SK-N-SH (cell line): ENCODE measurements at regions not wholly inside any gene's neighbourhood (a gene's known extent, or its start where the extent isn't known, plus 50 kb on each side); places are given as distances from the start of the nearest gene placed in this dataset.
"Not testable (repeated sequence)": the region's sequence is repeated elsewhere in the genome, so short reads cannot be mapped to it uniquely, and the experiment has no call there.

Source experiments
- CTCF ChIA-PET: fragments of 300-600, 350-600 bp; formaldehyde crosslinking; extraction: SDS; loops from one replicate; lab custom pipeline; 2021; lab: Yijun Ruan, JAX
- POLR2A ChIA-PET: fragments of 350-600 bp; sonication (Branson Sonifier 250); formaldehyde crosslinking; extraction: SDS; loops from one replicate; lab custom pipeline; 2020; ENCODE audit warnings: antibody characterized with exemption, inconsistent platforms; lab: Yijun Ruan, JAX
- DNase-seq: peaks from one replicate; pipeline ENCODE4 v3.0.0; 2012
- H2AFZ ChIP-seq: fragments of 200-600 bp; sonication (generic); 2 replicates; pipeline ENCODE4 v1.8.1; 2016; ENCODE audit warnings: antibody characterized with exemption, mild to moderate bottlenecking, low read depth
- H3F3A ChIP-seq: fragments of 200-600 bp; sonication (generic); replicated peaks from 2 replicates; pipeline ENCODE3; 2016; ENCODE audit warnings: antibody characterized with exemption, mild to moderate bottlenecking; ENCODE audit not compliant: insufficient read depth
- H3K27ac ChIP-seq, 2 experiments: fragments of 200-500 bp in 1 of 2; fragments of 200-600 bp in 1 of 2; sonication (Bioruptor generic) in 1 of 2; sonication (generic), shearing (Covaris generic) in 1 of 2; 2 replicates each; pipeline versions ENCODE4 v1.5.1 to v1.6.1; 2014 to 2016; ENCODE audit warnings: low read depth in 2 of 2, inconsistent platforms in 1 of 2, low read length in 1 of 2, mild to moderate bottlenecking in 1 of 2, mixed read lengths in 1 of 2
- H3K27me3 ChIP-seq: fragments of 200-600 bp; sonication (generic), shearing (Covaris generic); 2 replicates; pipeline ENCODE4 v1.6.1; 2016; ENCODE audit warnings: mixed run types; ENCODE audit not compliant: insufficient read depth
- H3K36me3 ChIP-seq, 2 experiments: fragments of 200-500 bp in 1 of 2; fragments of 200-600 bp in 1 of 2; sonication (Bioruptor generic) in 1 of 2; sonication (generic) in 1 of 2; replicated peaks in 1 of 2; 2 replicates each; pipeline versions ENCODE3 to v1.5.1; 2014 to 2016; ENCODE audit warnings: low read length in 1 of 2, mild to moderate bottlenecking in 1 of 2; ENCODE audit not compliant: insufficient read depth in 2 of 2, control insufficient read depth in 1 of 2
- H3K4me1 ChIP-seq, 2 experiments: fragments of 200-500 bp in 1 of 2; fragments of 200-600 bp in 1 of 2; sonication (Bioruptor generic) in 1 of 2; sonication (generic), shearing (Covaris generic) in 1 of 2; 2 replicates each; pipeline versions ENCODE4 v1.5.1 to v1.6.1; 2014 to 2016; ENCODE audit warnings: low read depth in 1 of 2, low read length in 1 of 2, mixed run types in 1 of 2; ENCODE audit not compliant: insufficient read depth in 2 of 2, control insufficient read depth in 1 of 2
- H3K4me2 ChIP-seq: fragments of 200-600 bp; sonication (generic), shearing (Covaris generic); 2 replicates; pipeline ENCODE4 v1.6.1; 2017; ENCODE audit warnings: mixed run types
- H3K4me3 ChIP-seq, 2 experiments: fragments of 200-500 bp in 1 of 2; fragments of 200-600 bp in 1 of 2; sonication (Bioruptor generic) in 1 of 2; sonication (generic), shearing (Covaris generic) in 1 of 2; 2 replicates each; pipeline versions ENCODE4 v1.5.1 to v1.8.1; 2014 to 2016; ENCODE audit warnings: low read depth in 2 of 2, inconsistent platforms in 1 of 2, low read length in 1 of 2, mild to moderate bottlenecking in 1 of 2, mixed read lengths in 1 of 2, moderate library complexity in 1 of 2
- H3K79me2 ChIP-seq: fragments of 200-600 bp; sonication (generic); 2 replicates; pipeline ENCODE4 v1.8.1; 2017; ENCODE audit warnings: mild to moderate bottlenecking; ENCODE audit not compliant: insufficient read depth
- H3K9ac ChIP-seq: fragments of 200-600 bp; sonication (generic); 2 replicates; pipeline ENCODE4 v1.6.1; 2017; ENCODE audit warnings: mixed run types
- H3K9me2 ChIP-seq: fragments of 200-600 bp; sonication (generic); 2 replicates; pipeline ENCODE4 v1.6.1; 2017; ENCODE audit warnings: mixed run types
- H3K9me3 ChIP-seq: fragments of 200-600 bp; sonication (generic); 2 replicates; pipeline ENCODE4 v1.6.1; 2017; ENCODE audit warnings: mixed run types, mild to moderate bottlenecking, moderate library complexity
- H4K20me1 ChIP-seq: fragments of 200-600 bp; sonication (generic); 2 replicates; pipeline ENCODE4 v1.6.1; 2017; ENCODE audit warnings: mild to moderate bottlenecking, mixed run types; ENCODE audit not compliant: insufficient read depth
- CHD2 ChIP-seq: fragments of 150-350 bp; IDR thresholded peaks from 2 replicates; pipeline ENCODE4 v1.6.1; 2018; ENCODE audit warnings: low read length; ENCODE audit not compliant: partially characterized antibody
- ELF1 ChIP-seq: IDR thresholded peaks from 2 replicates; pipeline ENCODE4 v1.4.0; 2012
- EP300 ChIP-seq, 2 experiments: IDR thresholded peaks; 2 replicates each; pipeline versions ENCODE4 v1.4.0 to v1.6.1; 2012; ENCODE audit warnings: borderline replicate concordance in 1 of 2, low read depth in 1 of 2, low read length in 1 of 2
- EZH2phosphoT487 ChIP-seq: fragments of 200-600 bp; sonication (generic); IDR thresholded peaks from 2 replicates; pipeline ENCODE4 v1.6.1; 2017; ENCODE audit warnings: low read depth, mixed run types, mild to moderate bottlenecking, antibody characterized with exemption, moderate library complexity, borderline replicate concordance
- FOSL2 ChIP-seq: IDR thresholded peaks from 2 replicates; pipeline ENCODE4 v1.4.0; 2012; ENCODE audit warnings: low read depth, mild to moderate bottlenecking, moderate library complexity, borderline replicate concordance
- GATA2 ChIP-seq: sonication (generic); formaldehyde crosslinking; IDR thresholded peaks from 2 replicates; pipeline ENCODE4 v1.5.0; 2020; ENCODE audit warnings: mild to moderate bottlenecking, missing genetic modification reagents
- JUND ChIP-seq: IDR thresholded peaks from 2 replicates; pipeline ENCODE4 v1.4.0; 2012
- MAX ChIP-seq: IDR thresholded peaks from 2 replicates; pipeline ENCODE4 v1.4.0; 2012; ENCODE audit warnings: low read depth
- MEF2A ChIP-seq: IDR thresholded peaks from 2 replicates; pipeline ENCODE4 v1.4.0; 2012; ENCODE audit warnings: low read depth, borderline replicate concordance
- RCOR1 ChIP-seq: fragments of 150-350 bp; IDR thresholded peaks from 2 replicates; pipeline ENCODE4 v1.6.1; 2017; ENCODE audit warnings: antibody characterized with exemption, low read length
- RFX5 ChIP-seq: IDR thresholded peaks from 2 replicates; pipeline ENCODE4 v1.6.1; 2012; ENCODE audit warnings: mild to moderate bottlenecking, improper control_type of control experiment, low read length
- RXRA ChIP-seq: IDR thresholded peaks from 2 replicates; pipeline ENCODE4 v1.4.0; 2012; ENCODE audit warnings: low read depth, mild to moderate bottlenecking, borderline replicate concordance
- SIN3A ChIP-seq: IDR thresholded peaks from 2 replicates; pipeline ENCODE4 v1.6.1; 2012; ENCODE audit warnings: low read depth, mild to moderate bottlenecking, low read length, moderate library complexity, borderline replicate concordance
- SMC3 ChIP-seq: IDR thresholded peaks from 2 replicates; pipeline ENCODE4 v1.6.1; 2012; ENCODE audit warnings: low read depth, low read length, improper control_type of control experiment
- USF2 ChIP-seq: fragments of 150-350 bp; IDR thresholded peaks from 2 replicates; pipeline ENCODE4 v1.6.1; 2017; ENCODE audit warnings: antibody characterized with exemption, low read length, low read depth, borderline replicate concordance
- YY1 ChIP-seq: IDR thresholded peaks from 2 replicates; pipeline ENCODE4 v1.4.0; 2012; ENCODE audit warnings: low read depth, mild to moderate bottlenecking
- ZBTB33 ChIP-seq: IDR thresholded peaks from 2 replicates; pipeline ENCODE4 v1.4.0; 2012; ENCODE audit warnings: low read depth, borderline replicate concordance
- whole genome bisulfite sequencing: methylation state at CpG from one replicate; pipeline ENCODE4 v1.1.6; 2017; ENCODE audit warnings: low lambda C conversion rate; 5-methylcytosine and 5-hydroxymethylcytosine counted together
- TF ChIP-seq, protein P1 (sequence below): IDR thresholded peaks from 2 replicates; pipeline ENCODE4 v1.6.1; 2012; ENCODE audit warnings: mild to moderate bottlenecking, low read depth, low read length, moderate library complexity
- TF ChIP-seq, protein P2 (sequence below): IDR thresholded peaks from 2 replicates; pipeline ENCODE4 v1.4.0; 2012; ENCODE audit warnings: low read depth, borderline replicate concordance

GRCh38 chr13:19074519-19074918 is 107.1 kb downstream of the TUBA3C start:
- no peak for DNase-seq
- Histone ChIP-seq H3K79me2 (no peaks in the 10 kb centered on the region), H3K27me3 (no peaks in the 10 kb centered on the region), H3K4me3 (no peak overlapping the region), H3K27ac (no peak overlapping the region), H3K4me1 (no peaks in the 10 kb centered on the region), H3K36me3 (no peaks in the 10 kb centered on the region), H3F3A (no peaks in the 10 kb centered on the region), H4K20me1 (no peaks in the 10 kb centered on the region)
- CTCF ChIA-PET: no interaction called here
- TF ChIP-seq MAX (no peak), ZBTB33 (no peak), FOSL2 (no peak), RXRA (no peak), SIN3A (no peak), EZH2phosphoT487 (no peak), CHD2 (no peak), JUND (no peak), MEF2A (no peak), RCOR1 (no peak), ELF1 (no peak), YY1 (no peak), EP300 (IDR thresholded peaks at IDR 0.05; ENCODE audit: borderline replicate concordance in 1 of 2, low read depth in 1 of 2, low read length in 1 of 2) (no peak), RFX5 (no peak), SMC3 (no peak), USF2 (no peak), GATA2 (CRISPR knock-in tag) (no peak)
- TF ChIP-seq, protein P1, sequence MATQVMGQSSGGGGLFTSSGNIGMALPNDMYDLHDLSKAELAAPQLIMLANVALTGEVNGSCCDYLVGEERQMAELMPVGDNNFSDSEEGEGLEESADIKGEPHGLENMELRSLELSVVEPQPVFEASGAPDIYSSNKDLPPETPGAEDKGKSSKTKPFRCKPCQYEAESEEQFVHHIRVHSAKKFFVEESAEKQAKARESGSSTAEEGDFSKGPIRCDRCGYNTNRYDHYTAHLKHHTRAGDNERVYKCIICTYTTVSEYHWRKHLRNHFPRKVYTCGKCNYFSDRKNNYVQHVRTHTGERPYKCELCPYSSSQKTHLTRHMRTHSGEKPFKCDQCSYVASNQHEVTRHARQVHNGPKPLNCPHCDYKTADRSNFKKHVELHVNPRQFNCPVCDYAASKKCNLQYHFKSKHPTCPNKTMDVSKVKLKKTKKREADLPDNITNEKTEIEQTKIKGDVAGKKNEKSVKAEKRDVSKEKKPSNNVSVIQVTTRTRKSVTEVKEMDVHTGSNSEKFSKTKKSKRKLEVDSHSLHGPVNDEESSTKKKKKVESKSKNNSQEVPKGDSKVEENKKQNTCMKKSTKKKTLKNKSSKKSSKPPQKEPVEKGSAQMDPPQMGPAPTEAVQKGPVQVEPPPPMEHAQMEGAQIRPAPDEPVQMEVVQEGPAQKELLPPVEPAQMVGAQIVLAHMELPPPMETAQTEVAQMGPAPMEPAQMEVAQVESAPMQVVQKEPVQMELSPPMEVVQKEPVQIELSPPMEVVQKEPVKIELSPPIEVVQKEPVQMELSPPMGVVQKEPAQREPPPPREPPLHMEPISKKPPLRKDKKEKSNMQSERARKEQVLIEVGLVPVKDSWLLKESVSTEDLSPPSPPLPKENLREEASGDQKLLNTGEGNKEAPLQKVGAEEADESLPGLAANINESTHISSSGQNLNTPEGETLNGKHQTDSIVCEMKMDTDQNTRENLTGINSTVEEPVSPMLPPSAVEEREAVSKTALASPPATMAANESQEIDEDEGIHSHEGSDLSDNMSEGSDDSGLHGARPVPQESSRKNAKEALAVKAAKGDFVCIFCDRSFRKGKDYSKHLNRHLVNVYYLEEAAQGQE: no peak
- TF ChIP-seq, protein P2, sequence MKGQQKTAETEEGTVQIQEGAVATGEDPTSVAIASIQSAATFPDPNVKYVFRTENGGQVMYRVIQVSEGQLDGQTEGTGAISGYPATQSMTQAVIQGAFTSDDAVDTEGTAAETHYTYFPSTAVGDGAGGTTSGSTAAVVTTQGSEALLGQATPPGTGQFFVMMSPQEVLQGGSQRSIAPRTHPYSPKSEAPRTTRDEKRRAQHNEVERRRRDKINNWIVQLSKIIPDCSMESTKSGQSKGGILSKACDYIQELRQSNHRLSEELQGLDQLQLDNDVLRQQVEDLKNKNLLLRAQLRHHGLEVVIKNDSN: no peak
- TF ChIP-seq, all 33 proteins: peak for 0
- Histone ChIP-seq H3K9me2 (no peaks in the 10 kb centered on the region), H3K9ac (no peak overlapping the region), H3K4me2 (no peak overlapping the region), H2AFZ (no peak overlapping the region), H3K9me3 (no peaks in the 10 kb centered on the region)
- WGBS: 4% methylated on average over 7 of the region's 8 CpGs
- POLR2A ChIA-PET: no interaction called here

- H3K9me2 ChIP-seq, H3K27me3 ChIP-seq, H3K9ac ChIP-seq, H4K20me1 ChIP-seq, H3F3A ChIP-seq, H3K79me2 ChIP-seq, H3K36me3 ChIP-seq, H3K27ac ChIP-seq, POLR2A ChIA-PET, H3K4me3 ChIP-seq, CTCF ChIA-PET, H2AFZ ChIP-seq, DNase-seq, H3K4me2 ChIP-seq, H3K9me3 ChIP-seq, H3K4me1 ChIP-seq: not testable (repeated sequence)
- WGBS: 2% methylated on average over 5 of the region's 6 CpGs
These were observed 107.5 kb downstream of the TUBA3C start for GRCh38 chr13:19074106-19074505.
